Suprapubic skin (tissue), 4 donors: ENCODE measurements at regions not wholly inside any gene's neighbourhood (a gene's known extent, or its start where the extent isn't known, plus 50 kb on each side); places are given as distances from the start of the nearest gene placed in this dataset.
A peak's percentile ranks its signal among the peaks of the same experiment; 100 is the strongest.
"Not testable (repeated sequence)": the region's sequence is repeated elsewhere in the genome, so short reads cannot be mapped to it uniquely, and the experiment has no call there.

Source experiments
- DNase-seq, 2 donors: peaks; one replicate each; pipeline ENCODE4 v3.0.0-alpha.2; 2019; ENCODE audit warnings: low spot score in 2 of 2
- H3K27ac ChIP-seq: fragments of 200-600 bp; sonication (generic); one replicate; pipeline ENCODE4 v1.5.1; 2019
- H3K27me3 ChIP-seq: fragments of 200-600 bp; sonication (generic); one replicate; pipeline ENCODE4 v1.5.1; 2019
- H3K36me3 ChIP-seq: fragments of 200-600 bp; sonication (generic); one replicate; pipeline ENCODE4 v1.5.1; 2019
- H3K4me1 ChIP-seq: fragments of 200-600 bp; sonication (generic); one replicate; pipeline ENCODE4 v1.5.1; 2019
- H3K4me3 ChIP-seq: fragments of 200-600 bp; sonication (generic); one replicate; pipeline ENCODE4 v1.5.1; 2019; ENCODE audit warnings: mild to moderate bottlenecking
- H3K9me3 ChIP-seq: fragments of 200-600 bp; sonication (generic); one replicate; pipeline ENCODE4 v1.5.1; 2019
- EP300 ChIP-seq: sonication (generic); formaldehyde crosslinking; IDR thresholded peaks from one replicate; pipeline ENCODE4 v1.6.1; 2017; ENCODE audit warnings: antibody characterized with exemption
- POLR2A ChIP-seq, 2 donors: fragments of 450-650 bp; IDR thresholded peaks; one replicate each; pipeline ENCODE4 v1.6.1; 2017; ENCODE audit warnings: antibody characterized with exemption in 2 of 2, mild to moderate bottlenecking in 2 of 2, moderate library complexity in 2 of 2
- POLR2AphosphoS5 ChIP-seq, 3 donors: sonication (generic); formaldehyde crosslinking; IDR thresholded peaks; one replicate each; pipeline ENCODE4 v1.6.1; 2017; ENCODE audit warnings: antibody characterized with exemption in 3 of 3
- WGBS: methylation state at CpG from one replicate; pipeline ENCODE4 v1.1.5; 2018; 5-methylcytosine and 5-hydroxymethylcytosine counted together
- TF ChIP-seq, protein P1 (sequence below), 2 donors: fragments of 200-600 bp in 1 of 2; fragments of 450-650 bp in 1 of 2; sonication (generic) in 1 of 2; IDR thresholded peaks; one replicate each; pipeline ENCODE4 v1.5.1; 2016 to 2019; ENCODE audit warnings: antibody characterized with exemption in 2 of 2, mild to moderate bottlenecking in 1 of 2, moderate library complexity in 1 of 2

DNA sequence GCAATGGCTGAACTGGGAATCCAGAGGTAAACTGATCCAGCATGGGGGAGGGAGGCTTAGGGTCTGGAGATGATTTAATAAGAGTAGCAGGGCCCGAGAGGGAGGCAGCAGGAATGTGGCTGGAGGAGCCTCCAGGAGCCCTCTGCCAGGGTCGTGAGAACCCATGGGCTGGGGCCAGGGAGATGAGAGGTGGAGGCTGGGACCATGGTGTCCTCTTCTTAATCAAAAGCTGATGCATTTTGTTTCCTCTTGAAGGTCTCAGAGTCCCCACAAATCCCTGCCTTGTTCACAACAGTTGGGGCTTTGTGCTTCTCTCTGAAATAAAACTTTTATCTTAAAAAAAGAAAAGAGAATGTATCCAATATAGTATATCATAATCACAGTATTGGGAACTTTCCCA, 123.7 kb upstream of the ZNF516 start:
- Histone ChIP-seq H3K4me1 (peaks cover 39% of the 10 kb centered on the region), H3K36me3 (no peaks in the 10 kb centered on the region), H3K9me3 (no peaks in the 10 kb centered on the region), H3K27ac (peak overlapping the region; percentile 72), H3K27me3 (no peaks in the 10 kb centered on the region), H3K4me3 (no peak overlapping the region)
- no peak for DNase-seq
- WGBS, result 35% methylated on average over 2 of the region's 2 CpGs
- TF ChIP-seq POLR2AphosphoS5 (IDR thresholded peaks at IDR 0.05) (no peak), EP300 (no peak), POLR2A (IDR thresholded peaks at IDR 0.05) (no peak)
- TF ChIP-seq, protein P1, sequence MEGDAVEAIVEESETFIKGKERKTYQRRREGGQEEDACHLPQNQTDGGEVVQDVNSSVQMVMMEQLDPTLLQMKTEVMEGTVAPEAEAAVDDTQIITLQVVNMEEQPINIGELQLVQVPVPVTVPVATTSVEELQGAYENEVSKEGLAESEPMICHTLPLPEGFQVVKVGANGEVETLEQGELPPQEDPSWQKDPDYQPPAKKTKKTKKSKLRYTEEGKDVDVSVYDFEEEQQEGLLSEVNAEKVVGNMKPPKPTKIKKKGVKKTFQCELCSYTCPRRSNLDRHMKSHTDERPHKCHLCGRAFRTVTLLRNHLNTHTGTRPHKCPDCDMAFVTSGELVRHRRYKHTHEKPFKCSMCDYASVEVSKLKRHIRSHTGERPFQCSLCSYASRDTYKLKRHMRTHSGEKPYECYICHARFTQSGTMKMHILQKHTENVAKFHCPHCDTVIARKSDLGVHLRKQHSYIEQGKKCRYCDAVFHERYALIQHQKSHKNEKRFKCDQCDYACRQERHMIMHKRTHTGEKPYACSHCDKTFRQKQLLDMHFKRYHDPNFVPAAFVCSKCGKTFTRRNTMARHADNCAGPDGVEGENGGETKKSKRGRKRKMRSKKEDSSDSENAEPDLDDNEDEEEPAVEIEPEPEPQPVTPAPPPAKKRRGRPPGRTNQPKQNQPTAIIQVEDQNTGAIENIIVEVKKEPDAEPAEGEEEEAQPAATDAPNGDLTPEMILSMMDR (IDR thresholded peaks at IDR 0.05), result no peak

- Histone ChIP-seq H3K4me1 (peaks cover 30% of the 10 kb centered on the region), H3K36me3 (no peaks in the 10 kb centered on the region), H3K27ac (no peak overlapping the region), H3K27me3 (no peaks in the 10 kb centered on the region), H3K4me3 (no peak overlapping the region), H3K9me3 (no peaks in the 10 kb centered on the region)
- TF ChIP-seq EP300, result no peak
- no peak for TF ChIP-seq POLR2AphosphoS5 (IDR thresholded peaks at IDR 0.05)
- no peak for DNase-seq
- WGBS, result 90% methylated on average over 7 of the region's 7 CpGs
These were observed 121.3 kb upstream of the ZNF516 start for GRCh38 chr18:76616373-76616772.

GRCh38 chr18:76615065-76615733, 120.2 kb upstream of the ZNF516 start:
- Histone ChIP-seq H3K27ac (no peak overlapping the region), H3K4me1 (peaks cover 24% of the 10 kb centered on the region), H3K4me3 (no peak overlapping the region), H3K27me3 (no peaks in the 10 kb centered on the region), H3K9me3 (no peaks in the 10 kb centered on the region), H3K36me3 (no peaks in the 10 kb centered on the region)
- WGBS, result 80% methylated on average over 17 of the region's 17 CpGs
- DNase-seq, result no peak
- TF ChIP-seq, protein P1 (IDR thresholded peaks at IDR 0.05), result no peak
- TF ChIP-seq EP300, result no peak
- no peak for TF ChIP-seq POLR2AphosphoS5 (IDR thresholded peaks at IDR 0.05)
- no peak for TF ChIP-seq POLR2A (IDR thresholded peaks at IDR 0.05)

- H3K27me3 ChIP-seq, result no peaks in the 10 kb centered on the region
- no peaks in the 10 kb centered on the region for H3K36me3 ChIP-seq
- WGBS, result 94% methylated on average over 25 of the region's 25 CpGs
- H3K4me1 ChIP-seq, result peaks cover 11% of the 10 kb centered on the region
- no peak overlapping the region for H3K4me3 ChIP-seq
- TF ChIP-seq, protein P1 (IDR thresholded peaks at IDR 0.05), result no peak
- TF ChIP-seq EP300 (no peak), POLR2A (IDR thresholded peaks at IDR 0.05) (no peak), POLR2AphosphoS5 (IDR thresholded peaks at IDR 0.05) (no peak)
- no peak for DNase-seq
- H3K9me3 ChIP-seq, result no peaks in the 10 kb centered on the region
- no peak overlapping the region for H3K27ac ChIP-seq
These were observed 118.7 kb upstream of the ZNF516 start for GRCh38 chr18:76613755-76614120.

- 90% methylated on average over 16 of the region's 16 CpGs for WGBS
- no peaks in the 10 kb centered on the region for H3K27me3 ChIP-seq
- no peak overlapping the region for H3K27ac ChIP-seq
- no peaks in the 10 kb centered on the region for H3K9me3 ChIP-seq
- no peak for DNase-seq
- TF ChIP-seq POLR2AphosphoS5 (IDR thresholded peaks at IDR 0.05) (no peak), POLR2A (IDR thresholded peaks at IDR 0.05) (no peak), EP300 (no peak)
- TF ChIP-seq, protein P1 (IDR thresholded peaks at IDR 0.05), result no peak
- no peak overlapping the region for H3K4me3 ChIP-seq
- H3K4me1 ChIP-seq, result peaks cover 7% of the 10 kb centered on the region
- H3K36me3 ChIP-seq, result no peaks in the 10 kb centered on the region
These were observed 118.2 kb upstream of the ZNF516 start for GRCh38 chr18:76613053-76613754.

DNA sequence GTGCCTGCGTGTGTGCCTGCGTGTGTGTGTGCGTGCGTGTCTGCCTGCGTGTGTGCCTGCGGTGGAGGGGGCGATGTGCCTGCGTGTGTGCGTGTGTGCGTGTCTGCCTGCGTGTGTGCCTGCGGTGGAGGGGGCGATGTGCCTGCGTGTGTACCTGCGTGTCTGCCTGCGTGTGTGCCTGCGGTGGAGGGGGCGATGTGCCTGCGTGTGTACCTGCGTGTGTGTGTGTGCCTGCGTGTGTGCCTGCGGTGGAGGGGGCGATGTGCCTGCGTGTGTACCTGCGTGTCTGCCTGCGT, 116.7 kb upstream of the ZNF516 start:
- H3K9me3 ChIP-seq, DNase-seq, H3K27me3 ChIP-seq, H3K36me3 ChIP-seq, H3K4me3 ChIP-seq, H3K4me1 ChIP-seq, H3K27ac ChIP-seq: not testable (repeated sequence)
- WGBS, result 91% methylated on average over 20 of the region's 26 CpGs
